Mesenchymal stem cell (in vitro differentiated cells and primary cell): ENCODE measurements at regions not wholly inside any gene's neighbourhood (a gene's known extent, or its start where the extent isn't known, plus 50 kb on each side); places are given as distances from the start of the nearest gene placed in this dataset.
A peak's percentile ranks its signal among the peaks of the same experiment; 100 is the strongest.

ENCODE experiments used
- DNase-seq: peaks from one replicate; pipeline ENCODE4 v3.0.0-alpha.2; 2013
- H2AFZ ChIP-seq: one replicate; pipeline ENCODE4 v1.6.1; 2013; ENCODE audit warnings: low read depth, mild to moderate bottlenecking, control low read depth, inconsistent platforms, low read length, moderate library complexity
- H2AK5ac ChIP-seq: 2 replicates; pipeline ENCODE4 v1.6.1; 2013; ENCODE audit warnings: low read length, moderate library complexity, mild to moderate bottlenecking, inconsistent platforms; ENCODE audit not compliant: severe bottlenecking
- H2BK120ac ChIP-seq: one replicate; pipeline ENCODE4 v1.6.1; 2013; ENCODE audit warnings: low read depth, mild to moderate bottlenecking, inconsistent platforms, low read length, moderate library complexity
- H2BK12ac ChIP-seq, 2 experiments: one replicate each; pipeline ENCODE4 v1.6.1; 2013; ENCODE audit warnings: inconsistent platforms in 2 of 2, low read length in 2 of 2, mild to moderate bottlenecking in 2 of 2, moderate library complexity in 2 of 2, control low read depth in 1 of 2
- H2BK15ac ChIP-seq: one replicate; pipeline ENCODE4 v1.6.1; 2013; ENCODE audit warnings: mild to moderate bottlenecking, low read depth, inconsistent platforms; ENCODE audit not compliant: poor library complexity, severe bottlenecking
- H2BK5ac ChIP-seq: 2 replicates; pipeline ENCODE4 v1.6.1; 2013; ENCODE audit warnings: low read depth, mild to moderate bottlenecking, low read length, control low read depth, inconsistent platforms; ENCODE audit not compliant: poor library complexity, severe bottlenecking
- H3K14ac ChIP-seq, 2 experiments: one replicate each; pipeline ENCODE4 v1.6.1; 2013; ENCODE audit warnings: inconsistent platforms in 2 of 2, low read length in 2 of 2, control low read depth in 1 of 2, mild to moderate bottlenecking in 1 of 2, moderate library complexity in 1 of 2
- H3K18ac ChIP-seq, 2 experiments: one replicate each; pipeline ENCODE4 v1.6.1; 2013; ENCODE audit warnings: inconsistent platforms in 2 of 2, low read length in 2 of 2, control low read depth in 1 of 2, low read depth in 1 of 2, mild to moderate bottlenecking in 1 of 2
- H3K23ac ChIP-seq, 2 experiments: one replicate each; pipeline ENCODE4 v1.6.1; 2013; ENCODE audit warnings: inconsistent platforms in 2 of 2, low read length in 2 of 2, mild to moderate bottlenecking in 2 of 2, moderate library complexity in 2 of 2, control low read depth in 1 of 2
- H3K27ac ChIP-seq: 2 replicates; pipeline ENCODE4 v1.5.1; 2013; ENCODE audit warnings: mild to moderate bottlenecking, moderate library complexity, low read length, control low read depth, inconsistent platforms; ENCODE audit not compliant: poor library complexity, severe bottlenecking
- H3K27me3 ChIP-seq, 2 experiments: 2 replicates each; pipeline versions ENCODE4 v1.6.1 to v1.7.0; 2013; ENCODE audit warnings: low read length in 2 of 2, mild to moderate bottlenecking in 2 of 2, moderate library complexity in 2 of 2, control low read depth in 1 of 2, inconsistent platforms in 1 of 2; ENCODE audit not compliant: control insufficient read depth in 1 of 2, insufficient read depth in 1 of 2
- H3K36me3 ChIP-seq, 2 experiments: 2 replicates each; pipeline versions ENCODE4 v1.6.1 to v1.7.0; 2013; ENCODE audit warnings: low read length in 2 of 2, control low read depth in 1 of 2, inconsistent platforms in 1 of 2, low read depth in 1 of 2, mild to moderate bottlenecking in 1 of 2; ENCODE audit not compliant: insufficient read depth in 2 of 2, control insufficient read depth in 1 of 2
- H3K4ac ChIP-seq, 2 experiments: one replicate each; pipeline ENCODE4 v1.6.1; 2013; ENCODE audit warnings: inconsistent platforms in 2 of 2, low read length in 2 of 2, mild to moderate bottlenecking in 2 of 2, moderate library complexity in 2 of 2, control low read depth in 1 of 2, low read depth in 1 of 2
- H3K4me1 ChIP-seq: 2 replicates; pipeline ENCODE4 v1.6.1; 2013; ENCODE audit warnings: low read depth, low read length, control low read depth; ENCODE audit not compliant: control insufficient read depth, insufficient read depth
- H3K4me2 ChIP-seq: 2 replicates; pipeline ENCODE4 v1.6.1; 2013; ENCODE audit warnings: low read length, mild to moderate bottlenecking, inconsistent platforms; ENCODE audit not compliant: poor library complexity, severe bottlenecking
- H3K4me3 ChIP-seq, 2 experiments: 2 replicates each; pipeline versions ENCODE4 v1.5.1 to v1.7.0; 2013; ENCODE audit warnings: low read length in 2 of 2, mild to moderate bottlenecking in 2 of 2, control low read depth in 1 of 2, low read depth in 1 of 2; ENCODE audit not compliant: insufficient read depth in 1 of 2
- H3K79me1 ChIP-seq: replicated peaks from 2 replicates; pipeline ENCODE4 v1.6.1; 2013; ENCODE audit warnings: mild to moderate bottlenecking, control low read depth, low read length, inconsistent platforms; ENCODE audit not compliant: poor library complexity, severe bottlenecking
- H3K9ac ChIP-seq: 2 replicates; pipeline ENCODE4 v1.7.0; 2013; ENCODE audit warnings: mild to moderate bottlenecking, low read length, moderate library complexity
- H3K9me3 ChIP-seq: 2 replicates; pipeline ENCODE4 v1.7.0; 2013; ENCODE audit warnings: mild to moderate bottlenecking, low read length; ENCODE audit not compliant: control insufficient read depth
- H4K8ac ChIP-seq: one replicate; pipeline ENCODE4 v1.6.1; 2013; ENCODE audit warnings: inconsistent platforms, mild to moderate bottlenecking, low read length, moderate library complexity
- H4K91ac ChIP-seq: one replicate; pipeline ENCODE4 v1.6.1; 2013; ENCODE audit warnings: mild to moderate bottlenecking, low read length, inconsistent platforms
- WGBS: methylation state at CpG from one replicate; pipeline ENCODE4 v1.1.7; 2013; ENCODE audit warnings: mixed read lengths; 5-methylcytosine and 5-hydroxymethylcytosine counted together

GRCh38 chr1:65036570-65037051 is 70.3 kb upstream of the JAK1 start:
- Histone ChIP-seq H3K4ac (no peak overlapping the region), H3K4me3 (no peak overlapping the region), H3K9ac (no peak overlapping the region), H3K23ac (no peak overlapping the region), H3K27me3 (no peaks in the 10 kb centered on the region), H2BK5ac (no peak overlapping the region), H2BK120ac (no peak overlapping the region), H3K14ac (no peak overlapping the region), H3K36me3 (no peaks in the 10 kb centered on the region), H3K4me1 (no peaks in the 10 kb centered on the region), H2AK5ac (no peak overlapping the region), H3K79me1 (no peaks in the 10 kb centered on the region), H3K9me3 (no peaks in the 10 kb centered on the region), H3K4me2 (no peak overlapping the region), H4K8ac (no peak overlapping the region), H3K18ac (no peak overlapping the region), H2BK12ac (no peak overlapping the region), H2BK15ac (no peak overlapping the region), H3K27ac (no peak overlapping the region), H4K91ac (no peak overlapping the region), H2AFZ (no peak overlapping the region)
- no CpG with 5 or more reads among the region's 1 CpG for WGBS
- peak; percentile 13 for DNase-seq

GRCh38 chr1:65039066-65039465 is 72.7 kb upstream of the JAK1 start:
- Histone ChIP-seq H3K27ac (no peak overlapping the region), H2AFZ (no peak overlapping the region), H3K27me3 (no peaks in the 10 kb centered on the region), H3K4me1 (no peaks in the 10 kb centered on the region), H4K91ac (no peak overlapping the region), H2BK120ac (no peak overlapping the region), H3K79me1 (no peaks in the 10 kb centered on the region), H3K4ac (no peak overlapping the region), H3K36me3 (no peaks in the 10 kb centered on the region), H3K9ac (no peak overlapping the region), H3K4me3 (no peak overlapping the region), H3K9me3 (no peaks in the 10 kb centered on the region), H2BK12ac (no peak overlapping the region), H3K14ac (no peak overlapping the region), H4K8ac (no peak overlapping the region), H2BK15ac (no peak overlapping the region), H3K4me2 (no peak overlapping the region), H3K23ac (no peak overlapping the region), H2BK5ac (no peak overlapping the region), H3K18ac (no peak overlapping the region), H2AK5ac (no peak overlapping the region)
- no CpG with 5 or more reads among the region's 1 CpG for whole genome bisulfite sequencing
- DNase-seq: no peak

- H3K18ac ChIP-seq: no peak overlapping the region
- no peak overlapping the region for H3K4ac ChIP-seq
- H3K79me1 ChIP-seq: no peaks in the 10 kb centered on the region
- H3K4me3 ChIP-seq: no peak overlapping the region
- H2BK120ac ChIP-seq: no peak overlapping the region
- H3K9me3 ChIP-seq: no peaks in the 10 kb centered on the region
- no peak overlapping the region for H2BK12ac ChIP-seq
- H3K14ac ChIP-seq: no peak overlapping the region
- 73% methylated on average over 2 of the region's 2 CpGs for WGBS
- H3K27ac ChIP-seq: no peak overlapping the region
- no peak overlapping the region for H4K91ac ChIP-seq
- H3K23ac ChIP-seq: no peak overlapping the region
- no peak overlapping the region for H4K8ac ChIP-seq
- no peak overlapping the region for H2AFZ ChIP-seq
- H3K4me2 ChIP-seq: no peak overlapping the region
- no peak overlapping the region for H2AK5ac ChIP-seq
- H2BK5ac ChIP-seq: no peak overlapping the region
- DNase-seq: no peak
- no peak overlapping the region for H3K9ac ChIP-seq
- no peak overlapping the region for H2BK15ac ChIP-seq
- no peaks in the 10 kb centered on the region for H3K27me3 ChIP-seq
- H3K36me3 ChIP-seq: peaks cover 0 to 3% of the 10 kb centered on the region in 2 experiments
- H3K4me1 ChIP-seq: no peaks in the 10 kb centered on the region
Measured at GRCh38 chr1:65039508-65039907, 73.2 kb upstream of the JAK1 start.

GRCh38 chr1:65042467-65042866 is 76.1 kb upstream of the JAK1 start:
- H3K27ac ChIP-seq: no peak overlapping the region
- H2BK15ac ChIP-seq: no peak overlapping the region
- no peak overlapping the region for H3K4ac ChIP-seq
- H3K9ac ChIP-seq: no peak overlapping the region
- H3K9me3 ChIP-seq: no peaks in the 10 kb centered on the region
- H3K14ac ChIP-seq: no peak overlapping the region
- no peaks in the 10 kb centered on the region for H3K27me3 ChIP-seq
- no peak overlapping the region for H2BK5ac ChIP-seq
- no peaks in the 10 kb centered on the region for H3K4me1 ChIP-seq
- H4K91ac ChIP-seq: no peak overlapping the region
- H2BK12ac ChIP-seq: no peak overlapping the region
- no peak overlapping the region for H2AFZ ChIP-seq
- H3K36me3 ChIP-seq: peaks cover 0 to 5% of the 10 kb centered on the region in 2 experiments
- H2AK5ac ChIP-seq: no peak overlapping the region
- H4K8ac ChIP-seq: no peak overlapping the region
- DNase-seq: no peak
- H2BK120ac ChIP-seq: no peak overlapping the region
- H3K79me1 ChIP-seq: no peaks in the 10 kb centered on the region
- H3K4me2 ChIP-seq: no peak overlapping the region
- 100% methylated on average over 3 of the region's 4 CpGs for WGBS
- H3K23ac ChIP-seq: no peak overlapping the region
- H3K18ac ChIP-seq: no peak overlapping the region
- H3K4me3 ChIP-seq: no peak overlapping the region
